ENCODE measurements at regions not wholly inside any gene's neighbourhood (a gene's known extent, or its start where the extent isn't known, plus 50 kb on each side); places are given as distances from the start of the nearest gene placed in this dataset.
"Not testable (repeated sequence)": the region's sequence is repeated elsewhere in the genome, so short reads cannot be mapped to it uniquely, and the experiment has no call there.

DNA sequence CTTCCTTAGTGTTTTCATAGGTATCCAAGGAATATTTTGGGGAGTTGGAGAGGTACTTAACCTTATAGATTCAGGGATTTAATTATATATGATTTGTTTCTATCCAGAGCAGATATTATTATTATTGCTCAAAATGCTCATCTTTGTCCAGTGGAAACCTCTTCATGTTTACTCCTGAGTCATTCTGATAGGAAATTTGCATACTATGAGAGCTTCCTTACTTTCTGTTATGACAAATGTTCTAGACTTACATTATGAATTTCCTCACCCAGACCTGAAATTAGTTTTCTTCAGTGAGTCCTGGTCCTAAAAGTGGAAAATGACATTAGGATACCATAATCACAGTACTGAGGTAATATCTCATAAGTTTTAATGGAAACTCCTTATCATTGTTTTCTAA, 57.5 kb upstream of the PLPPR5 start:
- H3K27me3 ChIP-seq (ENCODE audit: control insufficient read depth, insufficient read depth, low read length), result no peaks in the 10 kb centered on the region
- H3K36me3 ChIP-seq (replicated peaks; ENCODE audit: control insufficient read depth, insufficient read depth, low read length), result no peaks in the 10 kb centered on the region
- DNase-seq, result no peak
- H3K4me3 ChIP-seq (ENCODE audit: insufficient read depth, low read depth, low read length), result no peak overlapping the region

DNA sequence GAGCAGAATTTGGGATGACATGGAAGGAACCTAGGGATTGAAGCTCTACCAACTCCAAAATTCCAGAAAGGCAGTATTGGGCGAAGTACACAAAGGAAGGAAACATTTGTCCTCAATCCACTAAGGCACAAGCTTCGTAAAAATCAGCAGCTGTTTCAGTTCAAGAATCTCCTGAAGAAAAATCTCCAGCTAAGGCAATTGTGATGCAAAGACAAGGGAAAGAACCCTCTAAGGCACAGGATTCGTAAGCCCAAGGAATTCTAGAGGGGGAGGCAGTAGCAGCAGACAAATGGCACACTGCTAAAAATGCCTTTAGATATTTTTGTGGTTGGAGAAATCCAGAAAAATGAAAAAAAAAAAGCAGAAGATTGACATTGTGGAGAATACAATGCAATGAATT, 64.5 kb upstream of the PLPPR5 start:
- no peak overlapping the region for H3K4me3 ChIP-seq (ENCODE audit: insufficient read depth, low read depth, low read length)
- H3K27me3 ChIP-seq (ENCODE audit: control insufficient read depth, insufficient read depth, low read length), result no peaks in the 10 kb centered on the region
- peak; percentile 22 for DNase-seq
- H3K36me3 ChIP-seq (replicated peaks; ENCODE audit: control insufficient read depth, insufficient read depth, low read length), result no peaks in the 10 kb centered on the region

DNA sequence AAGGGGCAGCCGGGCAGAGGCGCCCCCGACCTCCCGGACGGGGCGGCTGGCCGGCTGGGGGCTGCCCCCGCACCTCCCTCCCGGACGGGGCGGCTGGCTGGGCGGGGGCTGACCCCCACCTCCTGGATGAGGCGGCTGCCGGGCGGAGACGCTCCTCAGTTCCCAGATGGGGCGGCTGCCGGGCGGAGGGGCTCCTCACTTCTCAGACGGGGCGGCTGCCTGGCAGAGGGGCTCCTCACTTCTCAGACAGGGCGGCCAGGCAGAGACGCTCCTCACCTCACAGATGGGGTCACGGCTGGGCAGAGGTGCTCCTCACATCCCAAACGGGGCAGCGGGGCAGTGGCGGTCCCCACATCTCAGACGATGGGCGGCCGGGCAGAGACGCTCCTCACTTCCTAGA, 73.9 kb upstream of the PLPPR5 start:
- DNase-seq; H3K27me3 ChIP-seq (ENCODE audit: control insufficient read depth, insufficient read depth, low read length); H3K36me3 ChIP-seq (replicated peaks; ENCODE audit: control insufficient read depth, insufficient read depth, low read length); H3K4me3 ChIP-seq (ENCODE audit: insufficient read depth, low read depth, low read length): not testable (repeated sequence)

DNA sequence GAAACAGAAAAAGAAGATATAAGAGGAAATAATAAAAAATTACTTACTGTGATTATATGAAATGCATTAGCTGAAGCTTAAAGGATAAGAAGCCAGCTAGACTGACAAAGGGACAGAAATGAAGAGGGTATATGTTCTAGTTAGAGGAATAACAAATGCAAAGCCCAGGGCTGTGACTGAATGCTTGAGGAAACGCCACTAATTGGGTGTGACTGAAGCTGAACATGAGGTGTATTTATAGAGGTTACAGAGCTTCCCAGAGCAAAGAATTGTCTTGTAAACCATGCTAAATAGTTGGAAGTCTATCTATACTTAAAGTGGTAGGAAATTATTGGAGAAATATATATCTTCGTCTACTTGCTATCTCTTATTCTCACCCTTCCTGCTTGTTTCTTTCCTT, 77.7 kb upstream of the PLPPR5 start:
- no peak for DNase-seq
- H3K4me3 ChIP-seq (ENCODE audit: insufficient read depth, low read depth, low read length), result no peak overlapping the region
- H3K27me3 ChIP-seq (ENCODE audit: control insufficient read depth, insufficient read depth, low read length), result no peaks in the 10 kb centered on the region
- H3K36me3 ChIP-seq (replicated peaks; ENCODE audit: control insufficient read depth, insufficient read depth, low read length), result no peaks in the 10 kb centered on the region

DNA sequence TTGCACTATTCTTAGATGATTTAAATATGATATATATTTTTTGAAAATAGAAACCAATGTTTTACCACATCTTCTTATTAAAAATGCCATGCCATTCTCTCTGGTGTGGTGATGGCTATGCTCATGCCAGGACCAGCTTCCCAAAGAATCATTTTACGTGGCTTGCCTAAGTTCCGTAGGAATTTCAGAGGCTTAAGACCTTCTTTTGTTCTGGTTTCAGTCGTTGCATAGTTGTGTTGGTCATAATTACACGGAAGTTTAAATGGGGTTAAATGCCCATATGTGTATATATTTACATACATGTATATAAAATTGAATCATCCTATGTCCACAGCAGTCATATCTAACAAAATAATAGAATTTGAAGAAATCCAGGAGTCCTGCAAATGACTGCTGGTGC, 78.7 kb upstream of the PLPPR5 start:
- DNase-seq, result no peak
- no peak overlapping the region for H3K4me3 ChIP-seq (ENCODE audit: insufficient read depth, low read depth, low read length)
- H3K27me3 ChIP-seq (ENCODE audit: control insufficient read depth, insufficient read depth, low read length), result no peaks in the 10 kb centered on the region
- no peaks in the 10 kb centered on the region for H3K36me3 ChIP-seq (replicated peaks; ENCODE audit: control insufficient read depth, insufficient read depth, low read length)

DNA sequence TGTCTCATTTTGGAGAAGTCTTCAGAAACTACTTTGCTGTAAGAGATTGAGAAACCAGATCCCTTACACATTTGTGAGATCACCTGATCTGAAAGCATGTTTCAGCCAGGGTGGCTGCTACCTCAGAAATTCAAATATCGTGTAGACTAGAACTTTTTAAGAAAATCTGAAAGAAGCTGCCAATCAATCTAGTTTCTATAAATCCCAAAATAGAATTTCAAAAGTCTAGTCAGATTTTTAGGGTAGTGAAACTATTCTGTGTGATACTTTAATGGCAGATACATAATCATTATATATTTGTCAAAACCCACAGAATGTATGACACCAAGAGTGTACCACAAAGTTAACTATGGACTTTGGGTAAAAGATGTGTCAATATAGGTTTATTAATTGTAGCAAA, 79.9 kb upstream of the PLPPR5 start:
- H3K27me3 ChIP-seq (ENCODE audit: control insufficient read depth, insufficient read depth, low read length), result no peaks in the 10 kb centered on the region
- no peak for DNase-seq
- no peak overlapping the region for H3K4me3 ChIP-seq (ENCODE audit: insufficient read depth, low read depth, low read length)
- no peaks in the 10 kb centered on the region for H3K36me3 ChIP-seq (replicated peaks; ENCODE audit: control insufficient read depth, insufficient read depth, low read length)

DNA sequence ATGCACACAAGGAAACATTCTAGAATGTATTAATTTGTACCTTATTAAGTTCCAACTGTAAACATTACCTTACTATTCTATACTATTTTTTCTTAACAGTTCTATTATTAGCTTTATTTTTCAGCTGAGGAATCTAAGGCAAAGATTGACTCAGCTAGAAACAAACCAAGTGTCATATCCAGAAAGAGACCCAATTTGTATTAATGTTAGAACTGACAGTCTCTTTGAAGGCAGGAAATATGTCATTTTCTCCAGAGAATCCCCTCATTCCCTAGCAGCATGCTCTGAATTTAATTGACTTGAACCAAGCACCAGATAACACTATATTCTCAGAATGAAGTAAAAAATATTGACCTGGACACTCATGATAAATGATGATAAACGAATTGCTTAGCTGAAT, 81.4 kb upstream of the PLPPR5 start:
- DNase-seq, result no peak
- H3K36me3 ChIP-seq (replicated peaks; ENCODE audit: control insufficient read depth, insufficient read depth, low read length), result no peaks in the 10 kb centered on the region
- H3K27me3 ChIP-seq (ENCODE audit: control insufficient read depth, insufficient read depth, low read length), result no peaks in the 10 kb centered on the region
- H3K4me3 ChIP-seq (ENCODE audit: insufficient read depth, low read depth, low read length), result no peak overlapping the region

DNA sequence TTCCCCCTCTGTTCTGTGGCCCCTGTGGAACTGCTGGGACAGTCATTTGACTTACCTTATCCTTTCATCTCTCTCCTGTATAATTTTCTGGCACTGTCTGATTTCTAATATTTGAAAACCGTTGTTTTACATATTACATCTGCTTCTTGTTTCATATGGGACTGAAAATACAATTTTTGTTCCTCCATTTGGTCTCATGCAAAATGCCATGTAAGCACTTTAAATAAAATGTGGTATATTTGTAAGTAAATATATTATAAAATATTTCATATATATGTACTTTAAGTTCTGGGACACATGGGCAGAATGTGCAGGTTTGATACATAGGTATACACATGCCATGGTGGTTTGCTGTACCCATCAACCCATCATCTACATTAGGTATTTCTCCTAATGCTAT, 93.9 kb upstream of the PLPPR5 start:
- no peaks in the 10 kb centered on the region for H3K27me3 ChIP-seq (ENCODE audit: control insufficient read depth, insufficient read depth, low read length)
- H3K36me3 ChIP-seq (replicated peaks; ENCODE audit: control insufficient read depth, insufficient read depth, low read length), result no peaks in the 10 kb centered on the region
- no peak overlapping the region for H3K4me3 ChIP-seq (ENCODE audit: insufficient read depth, low read depth, low read length)
- DNase-seq, result no peak

DNA sequence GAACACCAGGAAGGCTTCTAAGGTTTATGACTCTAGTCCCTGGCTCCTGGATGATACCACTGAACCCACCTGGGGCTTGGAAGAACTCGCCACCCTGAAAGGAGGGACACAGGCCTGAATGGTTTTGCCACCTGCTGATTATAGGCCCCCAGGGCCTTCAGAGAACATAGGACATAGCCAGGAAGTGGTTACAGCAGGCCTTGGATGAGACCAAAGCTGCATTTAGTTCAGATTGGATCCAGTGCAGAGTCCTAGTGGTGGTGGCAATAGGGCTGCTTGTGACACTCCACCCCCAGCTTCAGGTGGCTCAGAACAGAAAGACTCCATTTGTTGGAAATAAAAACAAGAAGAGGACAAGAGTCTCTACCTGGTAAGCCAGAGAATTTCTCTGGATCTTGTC, 101.6 kb upstream of the PLPPR5 start:
- no peak for DNase-seq
- Histone ChIP-seq H3K36me3 (replicated peaks; ENCODE audit: control insufficient read depth, insufficient read depth, low read length) (no peaks in the 10 kb centered on the region), H3K4me3 (ENCODE audit: insufficient read depth, low read depth, low read length) (no peak overlapping the region), H3K27me3 (ENCODE audit: control insufficient read depth, insufficient read depth, low read length) (no peaks in the 10 kb centered on the region)

DNA sequence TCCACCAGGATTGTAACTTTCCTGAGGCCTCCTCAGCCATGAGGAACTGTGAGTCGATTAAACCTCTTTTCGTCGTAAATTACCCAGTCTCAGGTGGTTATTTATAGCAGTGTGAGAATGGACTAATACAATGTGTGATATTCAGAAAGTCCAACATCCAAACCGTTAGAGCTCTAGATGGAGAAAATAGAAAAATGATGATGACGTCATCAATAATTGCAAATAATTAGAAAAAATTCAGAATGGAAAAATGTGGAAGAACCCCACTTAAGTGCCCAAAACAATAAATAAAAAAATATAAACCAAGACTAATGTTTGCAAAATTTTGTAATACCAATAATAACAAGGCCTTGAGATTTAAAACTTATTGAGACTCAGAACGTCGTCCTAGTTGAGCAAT, 103.0 kb upstream of the PLPPR5 start:
- DNase-seq, result no peak
- H3K4me3 ChIP-seq (ENCODE audit: insufficient read depth, low read depth, low read length), result no peak overlapping the region
- no peaks in the 10 kb centered on the region for H3K27me3 ChIP-seq (ENCODE audit: control insufficient read depth, insufficient read depth, low read length)
- no peaks in the 10 kb centered on the region for H3K36me3 ChIP-seq (replicated peaks; ENCODE audit: control insufficient read depth, insufficient read depth, low read length)

DNA sequence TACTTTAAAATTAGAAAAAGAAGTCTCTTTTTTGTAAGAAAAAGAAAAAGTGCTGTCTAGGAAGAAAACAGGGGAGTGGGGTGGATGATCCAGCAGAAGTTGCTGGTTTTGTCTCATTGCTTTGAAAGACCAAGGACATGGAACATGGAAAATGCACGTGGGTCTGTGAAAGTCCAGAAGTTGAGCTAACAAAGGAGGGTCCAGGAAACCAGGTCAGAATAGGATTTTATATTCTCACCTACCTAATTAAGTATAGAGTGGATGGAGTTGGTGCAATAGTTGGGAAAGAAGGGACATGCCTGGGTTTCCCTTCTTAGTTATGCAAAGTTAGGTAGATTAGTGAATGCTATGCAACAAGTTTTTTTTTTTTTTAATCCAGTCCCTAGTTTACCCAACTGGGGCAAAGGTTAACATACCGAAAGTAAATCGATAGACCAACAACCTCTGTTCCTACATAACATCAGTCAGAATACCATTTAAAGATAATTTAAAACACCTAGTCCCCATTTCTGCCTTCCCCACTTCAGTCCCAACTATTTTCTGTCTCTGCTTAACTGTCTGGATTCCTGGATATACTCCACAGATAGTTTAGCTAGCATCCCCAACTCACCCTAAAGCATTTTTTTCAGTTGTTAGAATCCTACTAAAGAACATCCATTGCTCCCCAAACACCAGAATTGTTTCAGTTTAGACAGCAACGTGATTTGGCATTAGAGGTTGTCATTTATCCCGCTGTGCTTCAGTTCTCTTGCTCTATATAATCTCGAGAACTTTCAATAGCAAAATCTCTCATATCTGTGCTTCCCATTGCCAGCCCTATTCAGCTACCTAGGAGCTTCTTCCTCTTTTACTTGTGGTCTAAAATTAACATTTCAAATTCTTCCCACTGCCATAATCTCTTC, 105.7 kb upstream of the PLPPR5 start:
- no peak for DNase-seq
- H3K27me3 ChIP-seq (ENCODE audit: control insufficient read depth, insufficient read depth, low read length), result no peaks in the 10 kb centered on the region
- no peaks in the 10 kb centered on the region for H3K36me3 ChIP-seq (replicated peaks; ENCODE audit: control insufficient read depth, insufficient read depth, low read length)
- no peak overlapping the region for H3K4me3 ChIP-seq (ENCODE audit: insufficient read depth, low read depth, low read length)

DNA sequence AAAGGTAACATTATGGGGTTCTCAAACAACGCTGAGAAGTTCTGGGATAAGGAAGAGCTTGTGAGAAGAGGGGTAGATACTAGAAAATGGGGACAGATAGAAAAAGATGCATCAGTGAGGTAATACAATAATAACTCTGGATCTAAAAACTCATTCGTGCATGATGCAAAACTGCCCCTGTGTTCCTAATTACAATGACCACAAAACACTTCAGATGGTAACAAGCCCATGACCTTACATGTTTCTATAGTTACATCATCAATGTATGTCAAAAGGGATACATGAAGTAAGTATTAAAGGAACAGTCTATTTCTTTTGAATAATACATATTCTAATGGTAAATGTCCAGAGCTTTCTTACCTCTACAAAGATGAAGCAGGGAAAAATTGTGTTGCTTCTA, 110.6 kb upstream of the PLPPR5 start:
- Histone ChIP-seq H3K36me3 (replicated peaks; ENCODE audit: control insufficient read depth, insufficient read depth, low read length) (no peaks in the 10 kb centered on the region), H3K4me3 (ENCODE audit: insufficient read depth, low read depth, low read length) (no peak overlapping the region), H3K27me3 (ENCODE audit: control insufficient read depth, insufficient read depth, low read length) (no peaks in the 10 kb centered on the region)
- DNase-seq, result no peak

DNA sequence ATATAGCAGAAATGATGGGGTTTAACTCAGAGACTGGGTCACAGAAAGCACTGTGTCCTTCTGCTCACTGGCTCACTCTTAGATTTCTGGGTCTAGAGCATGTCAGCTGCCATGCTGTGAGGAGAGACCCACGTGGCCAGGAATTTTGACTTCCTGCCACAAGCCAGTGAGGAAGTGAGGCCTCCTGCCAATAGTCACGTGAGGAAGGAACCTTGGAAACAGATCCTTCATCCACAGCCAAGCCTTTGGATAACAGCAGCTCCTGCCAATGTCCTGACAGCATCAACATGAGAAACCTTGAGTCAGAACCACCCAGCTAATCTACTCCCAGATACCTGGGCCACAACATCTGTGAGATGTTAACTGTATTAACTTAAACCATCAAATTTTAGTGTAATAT, 114.5 kb upstream of the PLPPR5 start:
- no peaks in the 10 kb centered on the region for H3K36me3 ChIP-seq (replicated peaks; ENCODE audit: control insufficient read depth, insufficient read depth, low read length)
- H3K27me3 ChIP-seq (ENCODE audit: control insufficient read depth, insufficient read depth, low read length), result no peaks in the 10 kb centered on the region
- DNase-seq, result no peak

DNA sequence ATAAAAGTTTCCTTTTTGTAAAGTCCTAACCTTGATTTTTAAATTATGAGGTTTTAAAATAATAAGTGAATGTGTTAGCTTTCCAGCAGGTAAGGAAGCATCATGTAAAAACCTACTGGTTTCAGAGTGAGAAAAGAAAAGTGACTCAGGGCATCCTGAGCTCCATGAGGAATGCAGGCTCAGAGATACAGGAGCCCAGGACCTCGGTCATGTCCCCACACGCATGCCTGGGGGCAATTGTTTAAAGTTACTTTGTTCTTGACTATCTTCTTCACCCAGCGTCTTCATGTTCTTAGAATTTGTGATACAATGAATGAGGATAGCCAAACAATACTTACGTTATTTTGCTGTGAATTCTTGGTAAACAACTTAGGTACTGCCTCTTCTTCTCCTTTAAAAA, 117.4 kb upstream of the PLPPR5 start:
- H3K36me3 ChIP-seq (replicated peaks; ENCODE audit: control insufficient read depth, insufficient read depth, low read length), result no peaks in the 10 kb centered on the region
- no peak for DNase-seq
- no peaks in the 10 kb centered on the region for H3K27me3 ChIP-seq (ENCODE audit: control insufficient read depth, insufficient read depth, low read length)
- H3K4me3 ChIP-seq (ENCODE audit: insufficient read depth, low read depth, low read length), result no peak overlapping the region

More for the DNA sequence above, 114.5 kb upstream of the PLPPR5 start:
- no peak overlapping the region for H3K4me3 ChIP-seq (ENCODE audit: insufficient read depth, low read depth, low read length)

DNA sequence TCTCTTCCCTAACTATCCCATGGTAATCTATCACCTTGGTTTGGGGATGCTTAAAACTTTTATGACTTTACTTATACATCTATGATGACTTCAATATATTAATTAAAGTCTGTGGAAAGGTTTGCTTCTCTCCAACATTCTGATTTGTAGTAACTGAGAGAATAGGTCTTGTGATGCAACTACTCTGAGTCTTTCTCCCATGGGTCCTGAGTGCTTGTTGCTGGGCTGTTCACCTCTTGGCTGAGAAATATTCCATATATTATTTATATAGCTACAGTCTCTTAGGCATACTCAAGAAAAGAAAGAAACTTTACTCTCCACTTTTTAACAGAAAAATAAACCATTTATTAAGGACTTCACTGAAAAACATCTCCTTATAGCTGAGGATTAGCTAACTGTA, 119.3 kb upstream of the PLPPR5 start:
- Histone ChIP-seq H3K4me3 (ENCODE audit: insufficient read depth, low read depth, low read length) (no peak overlapping the region), H3K27me3 (ENCODE audit: control insufficient read depth, insufficient read depth, low read length) (no peaks in the 10 kb centered on the region), H3K36me3 (replicated peaks; ENCODE audit: control insufficient read depth, insufficient read depth, low read length) (no peaks in the 10 kb centered on the region)
- no peak for DNase-seq

DNA sequence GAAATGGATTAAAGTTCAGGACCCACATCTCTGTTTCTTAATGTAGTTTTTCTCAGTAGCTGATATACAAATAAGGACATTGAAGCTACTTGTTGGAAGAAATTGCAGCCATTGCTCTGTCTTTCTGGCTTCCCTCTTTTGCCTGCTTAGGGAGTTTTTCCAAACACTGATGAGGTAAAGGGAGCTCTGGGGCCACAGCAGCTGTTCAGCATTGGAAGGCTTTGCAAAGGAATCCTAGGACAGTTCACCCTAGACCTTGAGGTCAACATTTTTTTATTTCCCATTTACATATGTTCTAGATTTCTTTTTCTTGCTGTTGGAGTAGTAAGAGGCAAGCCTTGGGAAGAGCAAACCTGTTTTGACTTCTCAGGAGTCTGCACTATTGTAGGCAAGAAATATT, 126.9 kb upstream of the PLPPR5 start:
- Histone ChIP-seq H3K27me3 (ENCODE audit: control insufficient read depth, insufficient read depth, low read length) (no peaks in the 10 kb centered on the region), H3K4me3 (ENCODE audit: insufficient read depth, low read depth, low read length) (no peak overlapping the region), H3K36me3 (replicated peaks; ENCODE audit: control insufficient read depth, insufficient read depth, low read length) (no peaks in the 10 kb centered on the region)
- DNase-seq, result no peak
